ENCODE measurements at regions not wholly inside any gene's neighbourhood (a gene's known extent, or its start where the extent isn't known, plus 50 kb on each side); places are given as distances from the start of the nearest gene placed in this dataset.
A peak's percentile ranks its signal among the peaks of the same experiment; 100 is the strongest.

GRCh38 chr5:128591598-128592455 lies 53.8 kb upstream of the FBN2 start:
- no peaks in the 10 kb centered on the region for H3K9me3 ChIP-seq (replicated peaks)
- H3K27me3 ChIP-seq: no peaks in the 10 kb centered on the region
- no peak for DNase-seq
- H3K4me1 ChIP-seq: 0 out of 2 replicates have a peak, but pooled peaks cover 3% of the 10 kb centered on the region
- H3K27ac ChIP-seq: no peak overlapping the region
- H3K36me3 ChIP-seq: no peaks in the 10 kb centered on the region
- H3K4me3 ChIP-seq: no peak overlapping the region

DNA sequence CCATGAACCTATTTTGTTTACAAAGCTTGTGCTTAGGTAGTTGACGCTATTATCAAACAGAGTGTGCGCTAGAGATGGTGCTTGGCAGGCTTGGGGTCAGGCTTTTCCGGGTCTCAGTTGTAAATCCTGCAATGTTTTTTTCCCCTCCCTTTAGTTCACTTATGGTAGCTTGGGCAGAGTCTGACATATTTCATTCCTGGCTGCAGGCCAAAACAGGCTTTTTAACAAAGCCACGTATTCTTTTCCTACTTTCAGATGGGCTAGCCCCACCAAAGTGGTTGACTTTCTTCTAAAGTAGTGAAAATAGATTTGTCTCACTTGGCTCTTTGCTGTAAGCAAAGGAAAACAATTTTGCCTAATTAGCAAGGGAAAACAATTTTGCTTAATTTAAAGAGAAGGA lies 58.0 kb upstream of the FBN2 start:
- Histone ChIP-seq H3K27me3 (no peaks in the 10 kb centered on the region), H3K27ac (no peak overlapping the region), H3K4me3 (no peak overlapping the region), H3K4me1 (0 out of 2 replicates have a peak, but pooled peaks cover 3% of the 10 kb centered on the region), H3K36me3 (no peaks in the 10 kb centered on the region), H3K9me3 (replicated peaks) (no peaks in the 10 kb centered on the region)
- DNase-seq: peak; percentile 12 to 66

- DNase-seq: no peak
- no peak overlapping the region for H3K27ac ChIP-seq
- H3K4me1 ChIP-seq: 0 out of 2 replicates have a peak, but pooled peaks cover 3% of the 10 kb centered on the region
- no peaks in the 10 kb centered on the region for H3K36me3 ChIP-seq
- no peak overlapping the region for H3K4me3 ChIP-seq
- no peaks in the 10 kb centered on the region for H3K9me3 ChIP-seq (replicated peaks)
- no peaks in the 10 kb centered on the region for H3K27me3 ChIP-seq
These were observed 59.1 kb upstream of the FBN2 start for GRCh38 chr5:128597156-128597555.

- H3K4me1 ChIP-seq: no peaks in the 10 kb centered on the region
- no peak overlapping the region for H3K27ac ChIP-seq
- no peak for DNase-seq
- H3K27me3 ChIP-seq: no peaks in the 10 kb centered on the region
- no peaks in the 10 kb centered on the region for H3K9me3 ChIP-seq (replicated peaks)
- no peak overlapping the region for H3K4me3 ChIP-seq
- no peaks in the 10 kb centered on the region for H3K36me3 ChIP-seq
These were observed 75.1 kb upstream of the FBN2 start for GRCh38 chr5:128613128-128613527.

- H3K27ac ChIP-seq: no peak overlapping the region
- DNase-seq: no peak
These were observed 75.7 kb upstream of the FBN2 start for GRCh38 chr5:128613766-128614165.

DNA sequence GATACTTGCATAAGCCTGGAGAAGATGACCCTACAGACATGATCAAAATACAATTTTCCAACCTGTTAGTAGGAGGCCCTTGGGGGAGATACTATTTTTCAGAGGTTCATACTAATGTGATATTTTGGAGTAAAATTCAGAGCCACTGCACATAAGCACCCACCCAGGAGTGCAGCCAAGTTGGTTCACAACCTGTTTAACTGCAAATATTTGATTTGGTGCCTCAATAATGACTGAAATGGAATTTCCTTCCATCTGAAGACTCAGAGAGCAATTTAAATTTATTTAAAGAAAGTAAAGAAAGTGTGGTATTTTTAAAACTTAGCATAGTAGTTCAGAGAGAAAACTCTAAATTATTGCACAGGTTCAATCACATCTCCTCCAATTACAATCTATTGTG lies 77.5 kb upstream of the FBN2 start:
- no peak overlapping the region for H3K27ac ChIP-seq
- H3K4me3 ChIP-seq: no peak overlapping the region
- DNase-seq: no peak
- H3K27me3 ChIP-seq: no peaks in the 10 kb centered on the region
- H3K4me1 ChIP-seq: no peaks in the 10 kb centered on the region
- no peaks in the 10 kb centered on the region for H3K9me3 ChIP-seq (replicated peaks)
- H3K36me3 ChIP-seq: no peaks in the 10 kb centered on the region

More at GRCh38 chr5:128613766-128614165, 75.7 kb upstream of the FBN2 start:
- H3K36me3 ChIP-seq: no peaks in the 10 kb centered on the region
- no peaks in the 10 kb centered on the region for H3K4me1 ChIP-seq
- no peaks in the 10 kb centered on the region for H3K9me3 ChIP-seq (replicated peaks)
- H3K4me3 ChIP-seq: no peak overlapping the region
- H3K27me3 ChIP-seq: no peaks in the 10 kb centered on the region

- no peak for DNase-seq
- H3K4me1 ChIP-seq: no peaks in the 10 kb centered on the region
- H3K27ac ChIP-seq: no peak overlapping the region
- H3K9me3 ChIP-seq (replicated peaks): no peaks in the 10 kb centered on the region
- no peaks in the 10 kb centered on the region for H3K36me3 ChIP-seq
- no peak overlapping the region for H3K4me3 ChIP-seq
- H3K27me3 ChIP-seq: no peaks in the 10 kb centered on the region; the same call in 1 of the 2 replicates
These were observed 88.6 kb upstream of the FBN2 start for GRCh38 chr5:128626536-128627090.

DNA sequence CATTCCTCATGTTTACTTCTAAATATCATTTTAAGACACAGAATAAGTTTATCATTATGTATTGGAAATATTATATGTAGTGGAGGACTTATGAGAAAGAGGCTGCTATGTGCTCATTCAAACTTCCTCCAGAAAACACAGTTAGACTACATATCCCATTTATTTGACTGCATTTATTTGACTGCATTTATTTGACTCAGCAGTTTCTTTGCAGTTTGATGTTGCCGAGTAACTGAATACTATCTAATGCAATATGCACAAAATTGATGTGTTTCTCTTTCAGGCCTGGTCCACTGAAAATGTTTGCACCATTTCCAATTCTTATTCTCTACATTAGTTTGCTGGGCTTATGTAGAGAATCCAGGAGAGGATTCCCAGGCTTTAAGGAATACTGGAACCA lies 89.9 kb upstream of the FBN2 start:
- DNase-seq: no peak
- no peak overlapping the region for H3K27ac ChIP-seq
- no peaks in the 10 kb centered on the region for H3K36me3 ChIP-seq
- H3K9me3 ChIP-seq (replicated peaks): no peaks in the 10 kb centered on the region
- no peak overlapping the region for H3K4me3 ChIP-seq
- no peaks in the 10 kb centered on the region; the same call in 1 of the 2 replicates for H3K27me3 ChIP-seq
- no peaks in the 10 kb centered on the region for H3K4me1 ChIP-seq

DNA sequence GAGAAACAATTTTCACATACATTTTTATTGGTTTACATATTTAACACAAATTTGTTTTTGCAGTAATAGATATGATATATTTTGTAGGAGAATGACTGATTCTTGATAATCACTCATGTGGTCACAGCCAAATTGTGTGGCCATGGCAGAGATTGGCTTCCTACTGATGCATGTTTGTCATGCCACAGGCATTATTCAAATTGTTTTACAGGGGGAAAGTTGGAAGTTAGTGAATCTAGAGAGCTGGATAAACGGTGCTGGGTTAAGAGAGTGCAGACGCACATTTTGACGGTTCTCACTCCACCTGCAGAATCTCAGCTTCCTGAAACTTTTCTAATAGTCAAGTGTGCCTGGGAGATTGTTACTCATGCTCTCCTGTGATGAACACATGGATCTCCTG lies 91.1 kb upstream of the FBN2 start:
- Histone ChIP-seq H3K27me3 (no peaks in the 10 kb centered on the region; the same call in 1 of the 2 replicates), H3K4me1 (no peaks in the 10 kb centered on the region), H3K27ac (no peak overlapping the region), H3K4me3 (no peak overlapping the region), H3K9me3 (replicated peaks) (no peaks in the 10 kb centered on the region), H3K36me3 (no peaks in the 10 kb centered on the region)
- no peak for DNase-seq

DNA sequence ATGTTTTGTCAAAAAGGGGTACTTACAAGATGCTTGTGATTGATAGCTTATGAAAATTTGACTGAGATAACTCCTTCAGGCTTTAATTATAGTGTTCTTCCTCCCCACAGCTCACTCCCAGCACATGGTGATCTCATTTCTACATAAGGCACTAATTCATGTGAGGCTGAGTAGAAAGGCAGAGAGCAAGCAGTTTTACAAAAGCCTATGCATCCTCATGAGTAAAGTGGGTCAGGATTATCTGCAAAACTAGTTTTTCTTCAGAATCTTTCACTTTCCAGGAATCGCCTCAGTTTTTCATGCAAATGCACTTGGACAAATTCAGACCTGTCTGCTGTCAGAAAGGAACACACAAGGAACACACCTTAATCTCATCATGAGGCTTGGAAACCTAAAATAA lies 92.1 kb upstream of the FBN2 start:
- Histone ChIP-seq H3K27ac (no peak overlapping the region), H3K4me1 (no peaks in the 10 kb centered on the region), H3K27me3 (no peaks in the 10 kb centered on the region), H3K36me3 (no peaks in the 10 kb centered on the region), H3K4me3 (no peak overlapping the region), H3K9me3 (replicated peaks) (no peaks in the 10 kb centered on the region)
- no peak for DNase-seq

DNA sequence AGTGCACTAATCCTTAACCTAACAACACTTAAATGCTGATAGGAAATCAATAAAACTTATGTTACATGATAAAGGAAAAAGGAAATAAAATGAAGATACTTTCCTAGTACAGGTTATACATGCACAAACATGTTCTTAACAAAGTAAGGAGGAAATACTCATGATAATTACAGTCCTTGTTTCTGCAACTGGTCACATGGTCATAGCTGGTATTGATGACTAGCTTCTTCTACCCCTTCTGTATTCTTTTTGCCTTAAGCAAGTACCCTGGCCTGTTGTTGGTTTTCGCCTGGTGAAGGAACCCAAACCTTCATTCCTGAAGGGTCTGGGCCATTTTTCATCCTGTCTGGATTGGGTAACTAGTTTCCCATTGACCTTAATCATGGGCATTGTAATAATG lies 93.7 kb upstream of the FBN2 start:
- no peak for DNase-seq
- Histone ChIP-seq H3K4me1 (no peaks in the 10 kb centered on the region), H3K27ac (no peak overlapping the region), H3K4me3 (no peak overlapping the region), H3K36me3 (no peaks in the 10 kb centered on the region), H3K9me3 (replicated peaks) (no peaks in the 10 kb centered on the region), H3K27me3 (no peaks in the 10 kb centered on the region)

DNA sequence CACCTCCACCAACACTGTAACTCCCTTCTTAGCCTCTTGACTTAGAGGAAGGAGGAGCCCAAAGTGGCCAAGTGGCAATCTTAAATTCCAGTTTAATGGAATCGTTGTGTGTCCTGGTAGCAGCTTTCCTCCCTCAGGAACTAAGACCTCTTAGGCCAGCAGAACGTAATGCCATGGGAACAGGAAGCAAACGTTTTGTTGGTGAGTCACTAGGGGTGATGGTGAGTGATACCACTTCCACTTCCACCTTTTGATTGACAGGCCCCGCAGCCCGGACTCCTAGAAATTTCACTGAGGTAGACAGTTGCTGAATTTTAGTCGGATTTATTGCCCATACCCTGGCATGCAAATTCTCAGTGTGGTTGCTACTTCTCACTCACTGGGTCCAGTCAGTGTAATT lies 94.2 kb upstream of the FBN2 start:
- H3K4me3 ChIP-seq: no peak overlapping the region
- no peaks in the 10 kb centered on the region for H3K4me1 ChIP-seq
- H3K9me3 ChIP-seq (replicated peaks): no peaks in the 10 kb centered on the region
- H3K36me3 ChIP-seq: no peaks in the 10 kb centered on the region
- no peaks in the 10 kb centered on the region for H3K27me3 ChIP-seq
- H3K27ac ChIP-seq: no peak overlapping the region
- no peak for DNase-seq

GRCh38 chr5:128633901-128634300 lies 95.9 kb upstream of the FBN2 start:
- H3K27me3 ChIP-seq: no peaks in the 10 kb centered on the region
- no peak overlapping the region for H3K4me3 ChIP-seq
- no peaks in the 10 kb centered on the region for H3K9me3 ChIP-seq (replicated peaks)
- H3K36me3 ChIP-seq: no peaks in the 10 kb centered on the region
- no peaks in the 10 kb centered on the region for H3K4me1 ChIP-seq
- H3K27ac ChIP-seq: no peak overlapping the region
- DNase-seq: no peak

DNA sequence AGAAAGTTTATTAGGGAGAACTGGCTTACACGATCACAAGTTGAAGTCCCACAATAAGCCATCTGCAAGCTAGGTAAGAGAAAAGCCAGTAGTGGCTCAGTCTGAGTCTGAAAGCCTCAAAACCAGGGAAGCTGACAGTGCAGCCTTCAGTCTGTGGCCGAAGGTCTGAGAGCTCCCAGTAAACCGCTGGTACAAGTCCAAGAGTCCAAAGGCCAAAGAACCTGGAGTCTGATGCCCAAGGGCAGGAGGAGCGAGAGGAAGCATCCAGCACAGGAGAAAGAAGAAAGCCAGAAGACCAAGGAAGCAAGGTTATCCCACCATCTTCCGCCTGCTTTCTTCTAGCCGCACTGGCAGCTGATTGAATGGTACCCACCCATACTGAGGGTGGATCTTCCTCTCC lies 97.3 kb upstream of the FBN2 start:
- no peak overlapping the region for H3K4me3 ChIP-seq
- no peaks in the 10 kb centered on the region for H3K9me3 ChIP-seq (replicated peaks)
- no peaks in the 10 kb centered on the region for H3K36me3 ChIP-seq
- H3K4me1 ChIP-seq: no peaks in the 10 kb centered on the region
- no peaks in the 10 kb centered on the region for H3K27me3 ChIP-seq
- DNase-seq: no peak
- H3K27ac ChIP-seq: no peak overlapping the region

- DNase-seq: no peak
- Histone ChIP-seq H3K36me3 (no peaks in the 10 kb centered on the region), H3K27ac (no peak overlapping the region), H3K4me3 (no peak overlapping the region), H3K9me3 (replicated peaks) (no peaks in the 10 kb centered on the region), H3K27me3 (no peaks in the 10 kb centered on the region), H3K4me1 (no peaks in the 10 kb centered on the region)
These were observed 98.3 kb upstream of the FBN2 start for GRCh38 chr5:128636361-128636760.

GRCh38 chr5:128637031-128637430 lies 99.0 kb upstream of the FBN2 start:
- H3K36me3 ChIP-seq: no peaks in the 10 kb centered on the region
- no peaks in the 10 kb centered on the region for H3K4me1 ChIP-seq
- H3K4me3 ChIP-seq: no peak overlapping the region
- no peaks in the 10 kb centered on the region for H3K27me3 ChIP-seq
- no peak for DNase-seq
- no peaks in the 10 kb centered on the region for H3K9me3 ChIP-seq (replicated peaks)
- H3K27ac ChIP-seq: no peak overlapping the region
